Stimulated activated CD4-positive, alpha-beta T cell treated with anti-CD3 and anti-CD28 coated beads, Interleukin-4, amount 100 ng/mL, for 1 hour (primary cell): ENCODE measurements at regions not wholly inside any gene's neighbourhood (a gene's known extent, or its start where the extent isn't known, plus 50 kb on each side); places are given as distances from the start of the nearest gene placed in this dataset.

Experiments used
- DNase-seq: peaks from one replicate; pipeline ENCODE4 v3.0.0-alpha.2; 2020

DNA sequence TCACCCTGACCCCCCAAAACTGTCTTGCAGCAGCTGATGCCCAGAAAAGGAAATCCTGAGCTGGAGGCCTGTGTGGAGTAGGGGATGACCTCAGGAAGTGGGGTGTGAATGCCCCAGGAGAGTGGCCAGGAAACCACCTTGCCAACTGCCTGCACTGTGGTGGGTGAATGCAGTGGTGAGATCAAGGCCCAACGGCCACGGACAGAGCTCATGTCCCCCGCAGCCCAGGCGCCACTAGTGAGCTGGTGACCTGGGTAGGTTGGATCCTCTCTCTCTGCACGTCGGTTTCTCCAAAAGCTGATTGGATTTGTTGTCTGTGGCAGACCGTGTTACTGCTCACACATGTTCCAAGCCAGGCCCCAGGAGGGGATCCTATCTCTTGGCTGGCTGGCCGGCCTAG is 448.9 kb downstream of the TCERG1L start:
- no peak for DNase-seq

DNA sequence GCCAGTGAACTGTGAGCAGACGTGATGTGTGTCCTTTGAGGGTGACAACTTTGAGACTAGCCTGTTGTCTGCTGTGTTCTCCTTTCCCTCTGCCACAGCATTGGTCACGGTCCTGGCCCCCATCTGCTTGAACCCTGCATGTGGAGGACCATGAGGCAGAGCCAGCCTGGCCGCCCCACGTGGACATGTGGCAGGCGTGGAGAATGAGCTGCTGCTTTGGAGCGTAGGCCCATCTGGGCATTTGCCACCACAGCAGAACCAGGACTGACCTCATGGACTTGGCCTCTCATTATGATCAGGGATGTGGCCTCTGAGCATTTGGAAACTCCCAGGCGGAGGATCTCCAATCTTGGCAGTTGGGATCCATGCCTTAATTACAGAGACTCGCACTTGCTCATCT is 448.5 kb downstream of the TCERG1L start:
- no peak for DNase-seq

DNA sequence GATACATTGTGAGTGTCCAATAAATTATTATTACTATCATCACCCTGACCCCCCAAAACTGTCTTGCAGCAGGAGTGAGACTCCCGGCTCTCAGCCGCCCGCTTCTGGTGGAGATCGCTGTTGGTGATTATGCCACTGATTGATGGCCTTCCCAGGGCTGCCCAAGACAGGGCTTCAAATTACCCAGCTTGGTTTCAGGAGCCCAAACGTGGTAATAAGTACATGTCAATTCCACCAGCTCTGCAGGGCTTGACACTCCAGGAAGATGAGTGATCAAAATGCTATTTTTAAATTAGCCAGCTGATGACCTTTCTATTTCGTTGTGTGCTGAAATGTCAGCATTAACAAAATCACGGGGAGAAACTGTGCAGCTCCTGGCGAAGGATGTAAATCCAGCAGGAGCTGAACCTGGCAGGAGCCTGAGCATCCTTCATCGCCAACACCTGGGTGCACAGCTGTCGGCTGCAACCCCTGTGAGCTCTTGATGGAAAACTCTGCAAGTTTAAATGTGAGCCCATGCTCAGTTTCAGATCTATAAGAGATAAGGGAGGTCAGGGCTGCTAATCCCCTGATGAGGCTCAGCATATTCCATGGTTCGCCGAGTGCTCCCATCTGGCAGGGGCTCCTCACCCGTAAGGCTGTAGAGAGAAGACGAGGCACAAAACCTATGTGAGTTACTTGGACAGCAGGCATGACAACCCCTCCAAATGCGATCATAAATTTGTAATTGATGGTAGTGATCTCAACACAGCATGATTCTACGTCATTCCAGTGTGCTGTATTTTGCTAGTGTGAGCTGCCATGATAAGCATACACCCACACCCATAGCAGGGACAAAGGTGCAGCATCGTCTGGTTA is 446.3 kb downstream of the TCERG1L start:
- no peak for DNase-seq

DNA sequence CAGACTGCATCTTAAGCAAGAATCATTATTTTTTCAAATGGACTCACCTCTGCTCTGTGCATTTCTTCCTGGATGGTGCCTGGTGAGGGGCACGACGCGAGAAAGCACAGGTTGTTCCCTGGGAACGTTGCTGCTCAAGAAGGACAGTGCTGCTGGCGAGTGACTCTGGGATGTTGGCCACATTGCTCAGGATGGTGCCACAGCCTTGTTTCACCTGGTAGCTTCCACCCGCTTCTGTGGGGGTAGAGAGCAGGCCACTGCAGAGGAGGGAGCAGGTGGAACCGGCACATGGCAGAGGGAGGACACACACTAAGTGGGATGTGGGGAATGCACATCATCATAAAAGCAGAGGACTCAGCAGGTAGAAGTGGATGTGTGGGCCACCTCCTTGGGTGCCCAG is 444.7 kb downstream of the TCERG1L start:
- no peak for DNase-seq

DNA sequence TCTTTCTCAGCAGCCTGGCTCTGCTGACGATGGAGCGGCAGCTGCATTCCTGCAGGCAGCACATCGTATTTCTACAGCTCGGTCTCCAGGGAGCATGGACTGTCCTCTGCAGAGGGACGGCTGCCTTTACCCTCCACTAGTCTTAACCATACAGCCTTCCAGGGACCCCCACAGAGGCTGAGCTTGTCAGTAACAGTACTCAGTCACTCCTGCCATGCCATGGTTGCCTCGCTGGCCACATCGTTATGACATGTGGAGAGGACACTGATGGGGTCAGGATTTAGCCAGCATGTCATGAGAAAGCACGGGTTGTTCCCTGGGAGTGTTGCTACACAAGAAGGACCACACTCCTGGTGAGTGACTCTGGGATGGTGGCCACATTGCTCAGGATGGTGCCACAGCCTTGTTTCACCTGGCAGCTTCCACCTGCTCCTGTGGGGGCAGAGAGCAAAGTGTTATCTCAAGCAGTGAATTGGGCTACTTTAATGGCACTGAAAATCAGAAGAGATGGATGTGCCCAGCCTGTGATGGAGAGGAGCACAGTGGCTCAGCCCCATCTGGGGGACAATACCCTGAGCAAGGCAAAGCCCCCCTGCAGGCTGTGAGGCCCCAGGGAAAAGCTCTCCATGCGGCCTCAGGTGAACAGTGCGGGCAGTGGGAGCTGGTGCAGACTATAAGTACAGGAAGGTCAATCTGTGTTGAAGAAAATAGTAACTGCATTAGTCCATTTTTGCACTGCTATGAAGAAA is 443.9 kb downstream of the TCERG1L start:
- DNase-seq, result no peak

DNA sequence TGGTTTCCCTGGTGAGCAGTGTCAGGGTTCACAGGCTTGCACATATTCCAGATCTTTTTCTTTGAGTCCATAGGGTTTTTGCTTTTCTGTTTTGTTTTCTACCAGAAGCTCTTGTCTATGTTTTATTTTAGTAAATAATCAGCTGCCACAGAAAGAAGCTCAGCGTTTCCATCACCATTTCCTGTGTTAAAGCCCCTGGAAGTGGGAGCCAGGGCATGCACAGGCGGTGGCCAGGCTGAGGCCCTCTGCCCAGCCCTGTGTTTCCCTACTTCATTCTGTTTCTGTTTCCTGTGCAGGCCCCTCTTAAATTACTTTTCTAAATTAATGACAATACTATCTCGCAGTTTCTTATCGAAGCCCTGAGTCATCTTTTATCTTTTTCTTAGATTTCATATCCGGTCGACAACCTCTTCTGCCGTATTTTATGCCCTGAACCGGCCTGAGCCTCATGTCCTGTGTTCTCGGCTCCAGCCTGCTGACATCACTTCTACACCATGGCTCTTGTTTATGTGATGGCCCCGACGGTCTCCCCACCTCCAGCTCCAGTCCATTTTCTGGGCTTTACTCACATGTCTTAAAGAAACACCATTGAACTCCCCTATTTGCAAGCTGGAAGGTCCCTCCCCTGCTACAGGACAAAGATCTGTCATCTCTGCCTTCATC is 442.2 kb downstream of the TCERG1L start:
- no peak for DNase-seq

DNA sequence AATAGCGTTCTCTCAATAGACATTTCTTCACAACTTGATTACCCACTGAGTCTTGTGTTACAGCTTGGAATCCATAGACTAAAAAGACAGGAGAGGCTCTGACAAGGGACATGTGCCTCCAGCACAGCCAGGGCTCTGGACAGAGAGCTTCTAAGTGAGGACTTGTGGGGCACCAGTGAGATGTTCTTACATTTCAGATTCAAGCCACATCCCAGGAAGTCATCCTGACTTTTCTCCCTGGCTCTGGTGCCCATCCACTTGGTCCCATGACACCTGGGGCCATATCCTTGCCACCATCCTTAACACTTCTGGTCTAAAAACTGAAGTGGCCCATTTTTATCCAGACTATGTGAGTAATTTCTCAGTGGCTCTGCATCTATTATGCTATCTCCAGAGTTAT is 440.1 kb downstream of the TCERG1L start:
- no peak for DNase-seq

DNA sequence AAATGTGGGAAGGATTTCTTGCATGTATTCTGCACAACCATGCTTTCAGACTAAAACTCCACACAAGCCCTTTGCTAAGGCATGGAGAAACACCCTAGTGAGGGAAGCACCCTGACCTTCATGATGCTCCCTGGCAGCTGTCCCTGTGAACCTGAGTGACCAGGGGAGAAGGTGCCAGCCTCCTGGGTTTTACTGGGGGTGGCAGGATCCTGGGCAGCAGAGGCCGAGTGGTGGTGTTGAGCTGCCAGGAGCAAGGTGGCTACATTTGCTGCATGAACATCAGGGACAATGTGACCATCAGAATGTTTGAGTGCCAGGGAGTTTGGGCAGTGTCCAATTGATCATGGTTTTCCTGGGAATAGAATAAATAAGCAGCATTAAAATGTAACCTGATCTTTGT is 437.9 kb downstream of the TCERG1L start:
- DNase-seq, result no peak

DNA sequence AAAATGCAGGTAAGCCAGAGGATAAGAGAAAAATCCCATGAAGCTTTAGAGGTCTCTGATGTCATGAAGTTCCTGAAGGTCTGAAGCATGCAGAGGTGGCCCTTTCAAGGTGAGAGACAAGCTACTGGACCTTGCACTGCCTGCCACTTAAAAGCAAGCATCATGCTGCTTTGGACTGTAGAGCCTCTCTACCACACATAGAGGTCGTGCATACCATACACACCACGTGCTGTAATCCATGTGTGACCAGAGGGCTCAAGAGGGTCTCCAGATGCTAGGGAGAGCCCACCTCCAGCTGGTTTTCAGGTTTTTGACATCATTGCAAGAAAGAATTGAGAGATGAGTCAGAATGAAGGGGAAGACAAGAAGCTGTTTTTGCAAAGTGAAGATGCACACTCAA is 436.4 kb downstream of the TCERG1L start:
- DNase-seq, result no peak

DNA sequence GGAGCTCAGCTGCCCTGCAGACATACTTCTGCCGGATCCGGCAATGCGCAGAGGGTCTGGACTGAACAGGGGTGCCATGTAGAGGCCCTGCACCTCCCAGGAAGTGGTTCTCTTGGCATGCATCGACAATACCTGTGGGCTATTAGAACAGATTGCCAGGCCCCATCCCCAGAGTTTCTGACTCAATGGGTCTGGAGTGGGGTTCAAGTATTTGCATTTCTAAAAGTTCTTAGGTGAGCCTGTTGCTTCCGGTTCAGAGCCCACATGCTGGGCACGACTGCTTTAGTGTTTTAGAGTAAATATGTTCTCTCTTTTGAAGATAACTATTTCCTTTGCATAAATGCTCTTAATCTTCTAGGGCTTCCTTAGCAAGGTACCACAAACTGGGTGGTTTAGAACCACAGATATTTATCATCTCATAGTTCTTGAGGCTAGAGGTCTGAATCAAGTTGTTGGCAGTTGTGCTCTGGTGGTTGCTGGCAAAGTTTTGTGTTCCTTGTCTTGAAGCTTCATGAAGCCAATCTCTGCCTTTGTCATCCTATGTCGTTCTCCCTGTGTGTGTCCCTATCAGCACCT is 435.5 kb downstream of the TCERG1L start:
- no peak for DNase-seq

DNA sequence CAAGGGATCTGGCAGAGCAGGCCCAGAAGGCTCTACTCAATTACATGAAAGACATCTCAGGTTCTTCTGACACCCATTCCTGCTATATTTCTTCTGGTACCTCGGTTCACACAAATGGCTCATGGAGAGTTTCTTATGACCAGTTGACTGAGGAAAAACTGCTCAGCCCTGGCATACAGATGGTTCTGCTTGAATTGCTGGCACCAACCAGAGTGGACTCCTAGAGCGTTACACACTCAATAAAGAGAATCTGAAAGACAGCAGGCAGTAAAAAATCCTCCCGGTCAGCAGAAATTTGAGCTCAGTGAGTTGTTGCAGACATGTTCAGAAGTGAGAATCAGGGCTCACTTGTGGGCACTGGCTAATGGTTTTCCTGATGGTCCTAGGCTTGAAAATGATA is 434.4 kb downstream of the TCERG1L start:
- DNase-seq, result no peak

DNA sequence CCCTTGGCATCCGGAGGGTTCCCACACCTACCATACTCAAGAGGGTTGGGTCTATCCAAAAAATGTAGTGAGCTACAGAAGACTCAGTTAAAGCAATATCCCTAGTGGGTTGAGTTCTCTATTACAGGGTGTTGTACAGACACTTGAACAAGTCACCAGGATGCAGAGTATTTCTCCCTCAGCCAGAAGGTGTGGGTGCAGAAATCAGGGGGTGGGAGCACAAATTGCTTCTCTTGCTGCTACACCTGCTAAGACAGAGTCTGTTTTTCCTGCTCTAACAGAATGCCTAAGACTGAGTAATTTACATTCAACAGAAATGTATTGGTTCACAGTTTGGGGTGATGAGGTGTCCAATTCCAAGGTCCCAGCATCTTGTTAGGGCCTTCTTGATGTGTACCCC is 433.4 kb downstream of the TCERG1L start:
- DNase-seq, result no peak

DNA sequence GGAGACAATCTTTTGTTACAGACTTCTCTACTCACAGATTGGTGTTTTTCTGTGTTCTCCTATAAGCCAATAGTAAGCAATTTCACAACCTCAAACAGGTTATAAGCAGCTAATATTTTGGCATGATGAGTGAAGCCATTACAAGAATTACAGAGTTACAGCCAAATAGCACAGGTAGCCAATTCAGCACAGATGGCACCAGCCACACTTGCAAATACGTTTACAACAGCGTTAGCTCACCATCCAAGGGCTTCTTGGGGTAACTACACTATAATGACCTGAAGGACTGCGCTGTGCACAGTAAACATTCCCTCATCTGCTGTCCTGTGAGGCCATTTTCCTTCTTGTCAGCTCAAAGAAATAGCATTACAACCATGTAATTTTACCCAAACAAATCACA is 428.6 kb downstream of the TCERG1L start:
- no peak for DNase-seq

DNA sequence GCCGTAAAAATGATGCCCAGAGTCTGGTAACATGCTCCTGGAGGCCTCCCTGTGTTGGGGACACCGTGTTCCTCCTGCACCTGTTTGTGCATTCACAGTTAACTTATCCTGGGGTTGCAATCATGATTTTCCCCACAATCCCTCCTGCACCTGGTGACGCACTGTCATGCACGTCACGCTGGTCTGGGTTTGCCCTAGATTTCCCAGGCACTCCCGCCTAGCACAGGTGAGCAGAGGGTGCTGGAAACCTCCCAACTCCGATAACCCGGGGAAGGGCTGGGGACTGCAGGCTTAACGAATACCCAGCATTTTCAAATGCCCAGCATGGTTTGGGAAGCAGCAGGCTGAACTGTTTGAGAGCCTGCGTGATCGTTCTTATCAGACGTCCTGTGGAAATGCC is 427.1 kb downstream of the TCERG1L start:
- no peak for DNase-seq

DNA sequence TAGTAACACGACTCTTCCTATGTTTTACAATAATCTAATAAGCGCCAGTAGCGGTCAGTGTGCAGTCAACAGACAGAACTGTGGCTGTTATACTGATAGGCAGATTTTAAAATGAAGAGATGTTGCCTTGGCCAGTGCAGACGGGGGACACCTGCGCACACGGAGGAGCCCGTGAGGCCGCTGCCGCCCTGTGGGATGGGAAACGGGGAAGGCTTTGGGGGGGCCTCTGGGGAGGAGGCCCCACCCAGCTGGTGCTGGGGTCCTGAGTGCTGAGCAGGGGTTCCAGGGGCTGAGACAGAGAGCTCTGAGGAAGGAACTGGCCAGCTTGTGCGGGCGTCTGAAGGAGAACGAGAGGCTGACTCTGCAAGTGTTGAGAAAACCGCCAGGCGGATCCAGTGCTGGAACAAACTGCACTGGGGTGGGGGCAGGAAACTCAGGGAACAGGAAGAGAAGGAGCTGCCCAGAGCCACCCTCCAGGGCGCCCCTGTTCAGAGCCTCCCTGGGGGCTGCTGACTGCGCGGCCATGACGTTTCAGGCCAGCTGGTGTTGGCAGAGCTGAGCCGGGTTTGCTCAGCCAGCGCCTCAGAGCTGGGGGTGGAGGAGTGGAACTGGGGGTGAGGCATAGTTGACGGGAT is 426.4 kb downstream of the TCERG1L start:
- no peak for DNase-seq

DNA sequence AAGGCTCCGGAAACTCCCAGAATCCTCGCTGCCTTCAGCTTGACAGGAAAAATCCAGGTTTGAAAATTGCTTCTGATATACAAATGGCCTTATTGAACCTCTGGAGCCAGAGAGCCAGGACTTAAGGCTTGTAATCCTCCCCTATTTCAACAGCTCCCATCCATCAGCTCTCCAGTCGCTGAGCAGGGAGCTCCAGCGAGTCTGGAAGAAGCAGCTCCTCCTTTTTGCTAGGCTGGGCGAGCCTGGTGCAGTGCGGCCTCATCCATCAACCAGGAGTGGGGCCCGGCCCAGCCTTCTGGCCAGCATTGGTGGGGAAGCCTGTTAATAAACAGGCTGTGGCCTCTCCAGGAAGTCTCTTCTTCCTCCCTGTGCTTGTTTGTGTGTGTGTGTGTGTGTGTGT is 424.4 kb downstream of the TCERG1L start:
- no peak for DNase-seq

DNA sequence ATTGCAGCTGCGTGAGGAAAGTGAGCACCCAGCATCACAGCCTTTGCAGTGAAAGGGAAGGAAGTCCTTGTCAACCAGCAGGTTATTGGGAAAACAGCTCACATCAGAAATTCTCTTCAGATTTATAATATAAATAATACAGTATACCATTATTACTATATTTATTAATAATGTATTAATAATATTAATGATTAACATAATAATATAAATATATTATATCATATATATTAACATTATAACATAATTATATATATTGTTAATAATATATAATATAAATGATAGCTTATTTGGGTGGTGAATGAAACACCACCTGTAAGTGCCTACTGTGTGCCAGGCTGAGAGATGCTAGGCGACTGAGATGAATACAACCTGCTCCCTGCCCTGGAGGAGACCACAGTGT is 423.0 kb downstream of the TCERG1L start:
- DNase-seq, result no peak

DNA sequence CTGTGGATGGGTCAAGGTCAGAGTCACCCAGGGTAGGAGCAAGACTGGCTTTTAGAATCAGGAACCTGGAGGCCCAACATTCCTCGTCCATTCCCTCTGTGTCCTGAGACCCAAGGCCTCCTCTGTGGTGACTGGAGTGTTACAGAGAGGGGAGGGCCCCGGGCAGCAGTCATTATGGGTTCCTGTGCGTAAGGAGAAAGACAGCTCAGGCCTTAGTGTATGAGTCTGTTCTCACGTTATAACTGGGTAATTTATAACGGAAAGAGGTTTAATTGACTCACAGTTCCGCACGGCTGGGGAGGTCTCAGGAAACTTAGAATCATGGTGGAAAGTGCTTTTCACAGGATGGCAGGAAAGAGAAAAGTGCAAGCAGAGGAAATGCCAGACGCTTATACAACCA is 422.3 kb downstream of the TCERG1L start:
- no peak for DNase-seq

DNA sequence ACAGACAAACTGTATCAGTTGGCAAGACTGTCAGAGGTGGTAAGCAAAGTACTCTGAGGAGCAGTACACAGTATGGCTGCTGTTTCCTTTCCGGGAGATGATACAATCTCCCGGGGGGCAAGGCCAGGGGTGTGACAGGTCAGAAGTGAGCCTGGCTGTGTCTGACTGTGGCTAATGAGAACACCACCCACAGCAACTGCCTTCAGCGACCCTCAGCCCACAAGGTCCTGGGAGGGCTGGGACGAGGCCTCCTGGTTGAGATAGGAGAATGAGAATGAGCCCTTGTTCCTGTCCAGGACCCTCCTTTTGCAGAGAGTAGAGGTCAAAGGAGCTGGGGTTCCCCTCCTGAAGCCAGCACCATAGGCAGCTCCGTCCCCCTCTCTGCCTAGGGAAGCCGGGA is 421.7 kb downstream of the TCERG1L start:
- no peak for DNase-seq

DNA sequence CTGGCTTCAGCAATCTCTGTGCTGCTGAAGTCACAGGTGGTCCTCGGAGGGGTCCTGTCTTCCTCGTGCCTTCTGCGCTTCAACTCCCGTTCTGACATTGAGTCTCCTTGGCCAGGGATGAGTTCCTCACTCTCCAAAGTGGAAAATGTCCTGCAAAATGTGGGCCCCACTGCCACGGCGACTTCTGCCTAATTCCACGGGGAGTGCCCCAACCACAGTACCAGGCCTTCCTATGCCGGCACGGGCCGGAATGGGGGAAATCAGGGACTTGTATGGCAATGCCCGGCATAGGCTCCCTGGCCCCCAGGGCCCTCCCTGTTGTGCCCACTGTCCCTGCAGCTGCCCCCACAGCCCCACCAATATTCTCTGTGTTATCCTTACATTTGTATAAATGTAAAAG is 420.5 kb downstream of the TCERG1L start:
- no peak for DNase-seq

DNA sequence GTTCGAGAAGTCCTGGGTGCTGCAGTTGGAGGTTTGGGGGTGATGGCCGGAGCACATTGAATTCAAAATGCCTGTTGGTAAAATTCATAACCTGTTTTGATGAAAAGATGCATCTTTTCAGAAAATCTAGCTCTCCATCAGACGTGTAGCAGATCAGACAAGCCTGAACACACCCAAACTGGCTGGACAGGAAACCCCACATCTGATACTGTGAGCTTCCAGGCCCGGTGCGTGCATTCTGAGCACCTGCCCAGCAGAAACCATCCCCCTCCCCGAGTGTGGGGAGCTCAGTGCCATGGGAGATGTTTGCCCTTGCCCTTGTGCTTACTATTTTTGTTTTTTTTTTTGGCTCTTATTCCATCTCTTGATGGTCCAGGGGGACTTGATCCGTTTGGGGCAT is 417.1 kb downstream of the TCERG1L start:
- DNase-seq, result no peak

DNA sequence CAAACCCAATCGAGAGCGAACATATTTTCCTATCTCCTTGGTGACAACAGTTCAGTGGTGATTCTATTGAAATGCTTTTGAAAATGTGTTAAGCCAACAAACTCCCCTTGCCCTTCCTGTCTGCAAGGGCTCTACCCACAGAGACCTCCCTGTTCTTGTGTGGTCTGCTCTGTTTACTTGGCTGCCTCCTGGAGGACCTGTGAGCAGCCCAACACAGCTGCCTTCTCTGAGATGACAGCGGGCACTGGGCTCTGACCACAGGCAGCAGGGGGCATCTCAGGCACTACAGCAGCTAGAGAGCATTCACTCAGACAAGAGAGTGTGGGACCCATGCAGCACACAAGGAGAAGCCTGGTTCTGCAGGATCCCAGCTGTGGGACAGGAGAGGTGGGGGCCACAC is 416.4 kb downstream of the TCERG1L start:
- DNase-seq, result no peak

DNA sequence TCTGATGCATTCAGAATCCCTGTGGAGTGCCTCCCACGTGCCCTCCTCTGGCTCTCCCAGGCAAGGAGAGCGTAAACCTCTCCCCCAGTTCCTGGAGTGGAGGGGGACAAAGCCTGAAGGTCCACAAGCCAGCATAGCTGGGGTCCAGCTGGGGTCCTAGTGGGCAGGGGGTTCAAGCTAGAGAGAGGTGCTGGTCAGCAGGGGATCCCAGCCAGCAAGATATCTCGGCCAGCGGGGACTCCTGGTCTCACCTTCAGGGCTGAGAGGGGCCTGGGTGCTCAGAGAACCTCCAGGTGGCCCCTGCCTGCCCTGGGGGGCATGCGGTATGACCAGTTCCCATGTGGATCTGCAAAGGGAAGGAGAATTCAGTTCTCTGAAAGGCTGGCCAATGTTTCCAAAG is 413.7 kb downstream of the TCERG1L start:
- no peak for DNase-seq
